ENCODE measurements at regions not wholly inside any gene's neighbourhood (a gene's known extent, or its start where the extent isn't known, plus 50 kb on each side); places are given as distances from the start of the nearest gene placed in this dataset.

GRCh38 chr11:111049131-111049530 is 196.4 kb upstream of the POU2AF2 start:
- no peak for TF ChIP-seq POLR2A (IDR thresholded peaks at IDR 0.05)
- no peak for TF ChIP-seq CTCF (IDR thresholded peaks at IDR 0.05)

Measured in testis (tissue), 2 donors.